ENCODE measurements at regions not wholly inside any gene's neighbourhood (a gene's known extent, or its start where the extent isn't known, plus 50 kb on each side); places are given as distances from the start of the nearest gene placed in this dataset.

GRCh38 chr22:47270463-47271135 lies 508.1 kb downstream of the TBC1D22A start:
- ChIA-PET CTCF (no interaction called here), POLR2A (ENCODE audit: unreplicated experiment) (no interaction called here)
- H3K36me3 ChIP-seq (ENCODE audit: low read depth, low read length) = no peaks in the 10 kb centered on the region
- no peaks in the 10 kb centered on the region for H3K79me2 ChIP-seq (ENCODE audit: low read length)
- H3K4me3 ChIP-seq (ENCODE audit: low read length) = no peak overlapping the region
- no peaks in the 10 kb centered on the region for H4K20me1 ChIP-seq (ENCODE audit: low read length)
- no peak overlapping the region for H3K9ac ChIP-seq (ENCODE audit: low read length)
- no peaks in the 10 kb centered on the region for H3K9me2 ChIP-seq (replicated peaks; ENCODE audit: low read length)
- H3K27ac ChIP-seq (ENCODE audit: low read length) = no peak overlapping the region
- ATAC-seq = no peak
- BruUV-seq (replicated peaks) = no TSS peak
- H3K27me3 ChIP-seq (ENCODE audit: low read length) = no peaks in the 10 kb centered on the region
- no peaks in the 10 kb centered on the region for H3K9me3 ChIP-seq (ENCODE audit: low read length)
- H2AFZ ChIP-seq (ENCODE audit: low read length) = no peak overlapping the region
- no peak overlapping the region for H3K4me2 ChIP-seq (ENCODE audit: low read length)
- intact Hi-C loops (cut with micrococcal nuclease) = no loop called here
- DNase-seq = no peak
- TF ChIP-seq EZH2phosphoT487 (IDR thresholded peaks at IDR 0.05; ENCODE audit: borderline replicate concordance, low read length) (no peak), EZH2 (IDR thresholded peaks at IDR 0.05; ENCODE audit: low read length, unreplicated experiment) (no peak), CTCF (conservative IDR thresholded peaks at IDR 0.05; ENCODE audit: low read depth, low read length) (no peak)
- H3F3A ChIP-seq (ENCODE audit: low read length, unreplicated experiment) = no peaks in the 10 kb centered on the region
- peaks cover 8% of the 10 kb centered on the region for H3K4me1 ChIP-seq (ENCODE audit: insufficient read depth, low read length)

- no TSS peak for BruUV-seq (replicated peaks)
- Histone ChIP-seq H4K20me1 (ENCODE audit: low read length) (no peaks in the 10 kb centered on the region), H3K4me1 (ENCODE audit: insufficient read depth, low read length) (no peaks in the 10 kb centered on the region), H3K79me2 (ENCODE audit: low read length) (no peaks in the 10 kb centered on the region), H3K9me3 (ENCODE audit: low read length) (no peaks in the 10 kb centered on the region), H3K27ac (ENCODE audit: low read length) (no peak overlapping the region), H3K36me3 (ENCODE audit: low read depth, low read length) (no peaks in the 10 kb centered on the region), H3F3A (ENCODE audit: low read length, unreplicated experiment) (no peaks in the 10 kb centered on the region), H3K9me2 (replicated peaks; ENCODE audit: low read length) (no peaks in the 10 kb centered on the region), H2AFZ (ENCODE audit: low read length) (no peak overlapping the region), H3K4me3 (ENCODE audit: low read length) (no peak overlapping the region), H3K9ac (ENCODE audit: low read length) (no peak overlapping the region), H3K4me2 (ENCODE audit: low read length) (no peak overlapping the region), H3K27me3 (ENCODE audit: low read length) (no peaks in the 10 kb centered on the region)
- CTCF ChIA-PET = no interaction called here
- no peak for DNase-seq
- TF ChIP-seq EZH2phosphoT487 (IDR thresholded peaks at IDR 0.05; ENCODE audit: borderline replicate concordance, low read length) (no peak), CTCF (conservative IDR thresholded peaks at IDR 0.05; ENCODE audit: low read depth, low read length) (no peak), EZH2 (IDR thresholded peaks at IDR 0.05; ENCODE audit: low read length, unreplicated experiment) (no peak)
- intact Hi-C loops (cut with micrococcal nuclease) = no loop called here
- no peak for ATAC-seq
- POLR2A ChIA-PET (ENCODE audit: unreplicated experiment) = no interaction called here
Observed at GRCh38 chr22:47269516-47270088, 507.2 kb downstream of the TBC1D22A start.

GRCh38 chr22:47267513-47268282 lies 505.2 kb downstream of the TBC1D22A start:
- H3K79me2 ChIP-seq (ENCODE audit: low read length) = no peaks in the 10 kb centered on the region
- no TSS peak for BruUV-seq (replicated peaks)
- ATAC-seq (no peak), DNase-seq (no peak)
- H4K20me1 ChIP-seq (ENCODE audit: low read length) = no peaks in the 10 kb centered on the region
- CTCF ChIA-PET = no interaction called here
- POLR2A ChIA-PET (ENCODE audit: unreplicated experiment) = no interaction called here
- intact Hi-C loops (cut with micrococcal nuclease) = no loop called here
- H3K4me1 ChIP-seq (ENCODE audit: insufficient read depth, low read length) = no peaks in the 10 kb centered on the region
- H3K36me3 ChIP-seq (ENCODE audit: low read depth, low read length) = no peaks in the 10 kb centered on the region
- no peaks in the 10 kb centered on the region for H3K9me3 ChIP-seq (ENCODE audit: low read length)
- H3K9me2 ChIP-seq (replicated peaks; ENCODE audit: low read length) = no peaks in the 10 kb centered on the region
- H3F3A ChIP-seq (ENCODE audit: low read length, unreplicated experiment) = no peaks in the 10 kb centered on the region
- TF ChIP-seq EZH2phosphoT487 (IDR thresholded peaks at IDR 0.05; ENCODE audit: borderline replicate concordance, low read length) (no peak), CTCF (conservative IDR thresholded peaks at IDR 0.05; ENCODE audit: low read depth, low read length) (no peak), EZH2 (IDR thresholded peaks at IDR 0.05; ENCODE audit: low read length, unreplicated experiment) (no peak)
- H2AFZ ChIP-seq (ENCODE audit: low read length) = no peak overlapping the region
- H3K4me3 ChIP-seq (ENCODE audit: low read length) = no peak overlapping the region
- no peak overlapping the region for H3K4me2 ChIP-seq (ENCODE audit: low read length)
- H3K27me3 ChIP-seq (ENCODE audit: low read length) = no peaks in the 10 kb centered on the region
- H3K9ac ChIP-seq (ENCODE audit: low read length) = no peak overlapping the region
- no peak overlapping the region for H3K27ac ChIP-seq (ENCODE audit: low read length)

Measured in PC-3 (cell line).